ENCODE measurements at regions not wholly inside any gene's neighbourhood (a gene's known extent, or its start where the extent isn't known, plus 50 kb on each side); places are given as distances from the start of the nearest gene placed in this dataset.

DNA sequence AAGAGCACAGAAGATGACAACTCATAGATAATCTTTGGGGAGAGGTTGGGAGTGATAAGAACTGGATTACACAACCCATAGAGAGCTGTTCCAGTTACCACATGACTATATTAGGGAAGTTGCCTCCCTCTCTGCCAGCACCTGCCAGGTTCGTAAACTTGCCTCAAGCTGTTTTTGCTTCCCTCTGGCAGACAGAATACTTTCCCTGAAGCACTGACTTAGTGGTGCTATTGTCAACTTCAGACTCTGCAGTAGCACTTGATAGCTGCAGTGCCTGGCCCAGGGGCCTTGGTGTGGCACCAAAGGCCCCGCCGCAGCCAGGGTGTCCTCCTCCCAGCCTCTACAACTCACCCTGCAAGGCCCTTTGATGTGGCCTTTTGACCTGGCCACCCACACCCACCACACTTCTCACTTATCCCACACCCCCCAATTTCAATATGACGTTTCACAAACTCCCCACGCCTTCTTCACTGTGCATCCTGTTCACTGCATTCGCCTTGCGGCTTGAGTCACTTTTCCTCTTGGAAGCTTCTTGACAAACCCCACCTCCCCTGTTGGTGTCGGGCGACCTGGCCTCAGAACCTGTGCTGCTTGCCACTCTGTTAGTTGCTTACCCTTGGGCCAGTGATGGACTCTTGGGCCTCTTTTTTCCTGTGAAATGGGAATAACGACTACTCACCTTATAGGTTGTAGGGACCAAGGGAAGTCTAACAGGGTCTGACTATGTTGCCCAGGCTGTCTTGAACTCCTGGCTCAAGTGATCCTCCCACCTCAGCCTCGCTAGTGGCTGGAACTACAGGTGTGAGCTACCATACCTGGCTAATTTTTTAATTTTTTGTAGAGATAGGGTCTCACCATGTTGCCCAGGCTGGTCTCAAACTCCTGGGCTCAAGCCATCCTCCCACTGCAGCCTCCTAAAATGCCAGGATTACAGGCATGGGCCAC lies 50.2 kb upstream of the PODXL start:
- peak in 1 of 10 donors; percentile 39 for DNase-seq
- intact Hi-C loops (cut with DNase I): no loop called here

All from posterior cingulate gyrus (tissue), 11 donors.